Heart left ventricle (tissue), 16 donors: ENCODE measurements at regions not wholly inside any gene's neighbourhood (a gene's known extent, or its start where the extent isn't known, plus 50 kb on each side); places are given as distances from the start of the nearest gene placed in this dataset.

ENCODE experiments used
- ATAC-seq, 4 donors: fragments of 200-7000 bp; cut with Tn5 transposase; one replicate each; pipeline ENCODE4 v1.9.1; 2020 to 2022; ENCODE audit warnings: moderate library complexity in 4 of 4, mild to moderate bottlenecking in 3 of 4, moderate number of reproducible peaks in 1 of 4
- DNase-seq, 5 donors: peaks; one replicate each; pipeline ENCODE4 v3.0.0-alpha.2; 2020
- H3K27ac ChIP-seq, 12 donors: fragments of 200-600 bp; sonication (generic) in 4 of 12; one replicate each; pipeline versions ENCODE4 v1.5.0 to v1.8.0; 2016 to 2022; ENCODE audit warnings: mild to moderate bottlenecking in 2 of 12
- H3K27me3 ChIP-seq, 9 donors: fragments of 200-600 bp; sonication (generic) in 2 of 9; one replicate each; pipeline versions ENCODE4 v1.5.1 to v1.8.0; 2016 to 2022; ENCODE audit warnings: mild to moderate bottlenecking in 3 of 9
- H3K36me3 ChIP-seq, 9 donors: fragments of 200-600 bp; sonication (generic) in 2 of 9; one replicate each; pipeline versions ENCODE4 v1.5.0 to v1.8.0; 2018 to 2022; ENCODE audit warnings: mild to moderate bottlenecking in 2 of 9
- H3K4me1 ChIP-seq, 12 donors: fragments of 200-600 bp; sonication (generic) in 4 of 12; one replicate each; pipeline versions ENCODE4 v1.5.0 to v1.8.0; 2016 to 2022; ENCODE audit warnings: mild to moderate bottlenecking in 3 of 12
- H3K4me3 ChIP-seq, 12 donors: fragments of 200-600 bp; sonication (generic) in 4 of 12; one replicate each; pipeline versions ENCODE4 v1.5.0 to v1.8.0; 2017 to 2022; ENCODE audit warnings: mild to moderate bottlenecking in 9 of 12, moderate library complexity in 4 of 12
- H3K9me3 ChIP-seq, 12 donors: fragments of 200-600 bp; sonication (generic) in 4 of 12; one replicate each; pipeline versions ENCODE4 v1.5.0 to v1.8.0; 2016 to 2022; ENCODE audit warnings: mild to moderate bottlenecking in 1 of 12
- CTCF ChIP-seq, 12 donors: fragments of 200-600 bp; sonication (generic) in 4 of 12; IDR thresholded peaks; one replicate each; pipeline versions ENCODE4 v1.5.0 to v1.8.0; 2018 to 2022; ENCODE audit warnings: antibody characterized with exemption in 12 of 12, mild to moderate bottlenecking in 5 of 12
- POLR2A ChIP-seq, 2 donors: fragments of 450-650 bp; IDR thresholded peaks; one replicate each; pipeline ENCODE4 v1.6.1; 2017; ENCODE audit warnings: antibody characterized with exemption in 2 of 2, mild to moderate bottlenecking in 2 of 2, moderate library complexity in 2 of 2
- WGBS, 4 donors: extraction: QIAGEN DNeasy Blood & Tissue Kit in 2 of 4; methylation state at CpG; one replicate each; pipeline versions ENCODE4 v1.1.5 to v1.1.7; 2013 to 2018; 5-methylcytosine and 5-hydroxymethylcytosine counted together
- intact Hi-C, 10 donors: fragments of 100-400 bp; cut with DNase I; formaldehyde crosslinking; loops; one replicate each; pipeline versions ENCODE4 v1.11.1 to v1.14.2; 2022
- donor health status: ischemic (EF 13 %, LVEDD 7.1; RV severe dilation, severe dysfunction).
- donor health status: healthy with polysubstance abuse.
- donor health status: DM: no; HTN: yes; CAD: no.
- donor health status: DM: no; HTN: no; CAD: no.
- donor health status: ischemic (EF 25% LVEDD 6.9; RV normal size, moderate dysfunction).
- donor health status: ischemic (EF 25% LVEDD 5.7; RV mildly dilated, moderate dysfunction).
- donor health status: healthy.
- donor health status: DM: yes; HTN: yes; CAD: no.
- donor health status: ischemic (EF 35%, LVEDD 5.7; RV mildly dilated, moderate dysfunction).
- donor health status: nonischemic (EF 11% LVEDD 7.7; RV severe dilation, severe dysfunction).
- donor health status: DM: yes; HTN: yes; CAD: no.
- donor health status: PGD.
- donor health status: ischemic (EF 29% LVEDD 5.4; RV normal size, mild dysfunction).
- donor health status: nonischemic (EF 23%, LVEDD 6.1; RV moderate dilation, normal function).

- WGBS, 4 donors, result 67 to 72% (median 68%) methylated on average over 16 of the region's 16 CpGs
- no peak overlapping the region for H3K27ac ChIP-seq
- DNase-seq (no peak), ATAC-seq (no peak)
- intact Hi-C loops, result no loop called here
- no peaks in the 10 kb centered on the region for H3K36me3 ChIP-seq
- H3K9me3 ChIP-seq, result no peaks in the 10 kb centered on the region
- TF ChIP-seq POLR2A (IDR thresholded peaks at IDR 0.05) (no peak), CTCF (IDR thresholded peaks at IDR 0.05) (no peak)
- peaks cover 0 to 19% (median 0%) of the 10 kb centered on the region in 12 donors for H3K4me1 ChIP-seq
- no peaks in the 10 kb centered on the region for H3K27me3 ChIP-seq
- H3K4me3 ChIP-seq, result no peak overlapping the region
These were observed 63.8 kb upstream of the BZW1 start for GRCh38 chr2:200747668-200748618.

GRCh38 chr2:200748779-200749178 is 62.9 kb upstream of the BZW1 start:
- Histone ChIP-seq H3K4me1 (peaks cover 0 to 12% (median 0%) of the 10 kb centered on the region in 12 donors), H3K27ac (no peak overlapping the region), H3K36me3 (no peaks in the 10 kb centered on the region), H3K9me3 (no peaks in the 10 kb centered on the region), H3K4me3 (no peak overlapping the region), H3K27me3 (no peaks in the 10 kb centered on the region)
- no peak for TF ChIP-seq POLR2A (IDR thresholded peaks at IDR 0.05)
- no peak for TF ChIP-seq CTCF (IDR thresholded peaks at IDR 0.05)
- WGBS, 4 donors, result 89 to 95% (median 93%) methylated on average over 4 of the region's 4 CpGs
- intact Hi-C loops, result no loop called here
- no peak for ATAC-seq
- DNase-seq, result no peak

- TF ChIP-seq CTCF (IDR thresholded peaks at IDR 0.05) (no peak), POLR2A (IDR thresholded peaks at IDR 0.05) (no peak)
- Histone ChIP-seq H3K36me3 (no peaks in the 10 kb centered on the region), H3K4me3 (no peak overlapping the region), H3K27me3 (no peaks in the 10 kb centered on the region), H3K9me3 (no peaks in the 10 kb centered on the region), H3K27ac (no peak overlapping the region), H3K4me1 (peaks cover 0 to 13% (median 0%) of the 10 kb centered on the region in 12 donors)
- 87 to 96% (median 92%) methylated on average over 4 of the region's 4 CpGs for WGBS, 4 donors
- intact Hi-C loops, result no loop called here
- no peak for ATAC-seq
- DNase-seq, result no peak
These were observed 61.9 kb upstream of the BZW1 start for GRCh38 chr2:200749631-200750322.

- H3K36me3 ChIP-seq, result no peaks in the 10 kb centered on the region
- TF ChIP-seq POLR2A (IDR thresholded peaks at IDR 0.05) (no peak), CTCF (IDR thresholded peaks at IDR 0.05) (no peak)
- H3K27me3 ChIP-seq, result no peaks in the 10 kb centered on the region
- DNase-seq (no peak), ATAC-seq (peak in 1 of 4 donors; percentile 15)
- no peaks in the 10 kb centered on the region for H3K9me3 ChIP-seq
- H3K27ac ChIP-seq, result no peak overlapping the region
- WGBS, 4 donors, result 30 to 43% (median 34%) methylated on average over 6 of the region's 6 CpGs
- H3K4me3 ChIP-seq, result no peak overlapping the region
- intact Hi-C loops, result no loop called here
- peaks cover 0 to 13% (median 0%) of the 10 kb centered on the region in 12 donors for H3K4me1 ChIP-seq
These were observed 61.3 kb upstream of the BZW1 start for GRCh38 chr2:200750323-200750910.
